ENCODE measurements at regions not wholly inside any gene's neighbourhood (a gene's known extent, or its start where the extent isn't known, plus 50 kb on each side); places are given as distances from the start of the nearest gene placed in this dataset.

DNA sequence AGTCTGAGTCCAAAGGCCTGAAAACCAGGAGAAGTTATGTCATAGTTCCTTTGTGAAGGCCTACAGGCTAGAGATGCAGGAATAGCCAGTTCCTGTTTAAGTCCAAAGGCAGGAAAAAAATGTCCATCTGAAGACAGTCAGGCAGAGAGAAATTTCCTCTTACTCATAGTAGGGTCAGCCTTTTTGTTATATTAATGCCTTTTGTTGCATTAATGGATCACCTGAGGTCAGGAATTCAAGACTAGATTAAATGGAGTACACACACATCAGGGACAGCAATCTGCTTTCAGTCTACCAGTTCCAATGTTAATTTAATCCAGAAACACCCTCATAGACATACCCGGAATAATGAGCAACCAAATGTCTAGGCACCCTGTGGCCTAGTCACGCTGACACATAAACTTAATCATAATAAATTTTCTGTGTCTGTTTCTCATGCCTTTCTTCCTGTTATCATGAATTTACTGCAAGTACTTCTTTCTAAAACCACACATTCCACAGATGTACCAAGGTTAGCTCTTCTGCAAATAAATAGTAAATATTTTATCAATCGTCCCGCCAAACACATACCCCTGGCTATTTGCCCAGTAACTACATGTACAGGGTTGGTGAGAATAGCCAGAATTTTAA is 703.9 kb downstream of the EFNA5 start:
- POLR2A ChIA-PET, result no interaction called here
- Mint-ChIP-seq H3K4me3 (ENCODE audit: unreplicated experiment) (no peak overlapping the region), H3K27ac (ENCODE audit: low read depth, unreplicated experiment) (no peak overlapping the region), H3K4me1 (ENCODE audit: insufficient read depth, unreplicated experiment) (peaks cover 4% of the 10 kb centered on the region), H3K9me3 (ENCODE audit: unreplicated experiment) (peaks cover 5% of the 10 kb centered on the region), H3K27me3 (ENCODE audit: insufficient read depth, unreplicated experiment) (no peaks in the 10 kb centered on the region), H3K36me3 (ENCODE audit: insufficient read depth, unreplicated experiment) (peaks cover 6% of the 10 kb centered on the region)
- DNase-seq (ENCODE audit: unreplicated experiment), result no peak
- intact Hi-C loops (cut with micrococcal nuclease), result no loop called here
- TF ChIP-seq, protein P1, sequence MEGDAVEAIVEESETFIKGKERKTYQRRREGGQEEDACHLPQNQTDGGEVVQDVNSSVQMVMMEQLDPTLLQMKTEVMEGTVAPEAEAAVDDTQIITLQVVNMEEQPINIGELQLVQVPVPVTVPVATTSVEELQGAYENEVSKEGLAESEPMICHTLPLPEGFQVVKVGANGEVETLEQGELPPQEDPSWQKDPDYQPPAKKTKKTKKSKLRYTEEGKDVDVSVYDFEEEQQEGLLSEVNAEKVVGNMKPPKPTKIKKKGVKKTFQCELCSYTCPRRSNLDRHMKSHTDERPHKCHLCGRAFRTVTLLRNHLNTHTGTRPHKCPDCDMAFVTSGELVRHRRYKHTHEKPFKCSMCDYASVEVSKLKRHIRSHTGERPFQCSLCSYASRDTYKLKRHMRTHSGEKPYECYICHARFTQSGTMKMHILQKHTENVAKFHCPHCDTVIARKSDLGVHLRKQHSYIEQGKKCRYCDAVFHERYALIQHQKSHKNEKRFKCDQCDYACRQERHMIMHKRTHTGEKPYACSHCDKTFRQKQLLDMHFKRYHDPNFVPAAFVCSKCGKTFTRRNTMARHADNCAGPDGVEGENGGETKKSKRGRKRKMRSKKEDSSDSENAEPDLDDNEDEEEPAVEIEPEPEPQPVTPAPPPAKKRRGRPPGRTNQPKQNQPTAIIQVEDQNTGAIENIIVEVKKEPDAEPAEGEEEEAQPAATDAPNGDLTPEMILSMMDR (IDR thresholded peaks at IDR 0.05; ENCODE audit: unreplicated experiment), result no peak
- BruUV-seq (replicated peaks), result no TSS peak
- CTCF ChIA-PET, result interaction anchor here (0.7 kb wide), 1 partner anchor 15 kb away, joined by 3 read pairs; no protein-coding TSS in a partner anchor

DNA sequence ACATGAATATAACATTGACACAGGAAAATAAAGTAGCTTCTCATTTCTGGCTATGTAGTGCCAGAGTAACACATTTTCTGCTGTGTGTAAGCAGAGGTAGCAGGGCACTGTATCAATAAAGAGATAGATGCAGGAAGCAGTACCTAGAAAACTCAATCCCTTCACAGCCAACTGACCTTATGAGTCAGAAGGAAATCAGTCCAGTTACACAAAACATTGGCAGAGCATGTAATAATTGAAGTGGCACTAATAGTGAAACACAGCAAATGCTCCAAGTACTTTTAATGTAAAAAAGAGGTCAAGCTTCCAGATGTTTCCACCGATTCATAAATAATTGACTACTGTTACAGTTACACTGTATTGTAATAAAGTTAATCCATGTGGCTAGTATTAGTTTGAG is 706.6 kb downstream of the EFNA5 start:
- intact Hi-C loops (cut with micrococcal nuclease), result no loop called here

DNA sequence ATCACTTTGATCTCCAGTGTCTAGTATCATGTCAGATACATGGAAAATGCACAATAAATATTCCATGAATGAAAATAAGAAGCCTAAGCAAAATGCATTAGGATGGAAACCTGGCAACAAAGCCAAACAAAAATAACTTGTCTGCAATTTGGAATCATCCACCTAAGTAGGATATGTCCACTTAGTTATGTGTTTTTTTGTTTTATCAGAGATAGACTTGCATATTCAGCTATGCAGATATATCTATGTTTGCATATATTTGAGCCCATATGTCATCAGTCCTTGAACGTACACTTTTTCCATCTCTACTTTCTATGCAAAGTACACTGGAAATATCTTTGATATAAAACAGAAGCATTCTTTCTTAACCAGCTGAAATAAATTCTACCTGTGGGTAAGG is 707.1 kb downstream of the EFNA5 start:
- no peak overlapping the region for H3K4me3 Mint-ChIP-seq (ENCODE audit: unreplicated experiment)
- H3K27ac Mint-ChIP-seq (ENCODE audit: low read depth, unreplicated experiment), result no peak overlapping the region
- TF ChIP-seq, protein P1 (IDR thresholded peaks at IDR 0.05; ENCODE audit: unreplicated experiment), result no peak
- intact Hi-C loops (cut with micrococcal nuclease), result no loop called here
- no TSS peak for BruUV-seq (replicated peaks)
- H3K4me1 Mint-ChIP-seq (ENCODE audit: insufficient read depth, unreplicated experiment), result peaks cover 4% of the 10 kb centered on the region
- peaks cover 6% of the 10 kb centered on the region for H3K36me3 Mint-ChIP-seq (ENCODE audit: insufficient read depth, unreplicated experiment)
- ChIA-PET POLR2A (no interaction called here), CTCF (interaction anchor here (0.6 kb wide), 1 partner anchor 1039 kb away, joined by 3 read pairs; no protein-coding TSS in a partner anchor)
- no peaks in the 10 kb centered on the region for H3K27me3 Mint-ChIP-seq (ENCODE audit: insufficient read depth, unreplicated experiment)
- H3K9me3 Mint-ChIP-seq (ENCODE audit: unreplicated experiment), result peaks cover 5% of the 10 kb centered on the region
- DNase-seq (ENCODE audit: unreplicated experiment), result no peak

More for the DNA sequence above, 706.6 kb downstream of the EFNA5 start:
- H3K27ac Mint-ChIP-seq (ENCODE audit: low read depth, unreplicated experiment), result no peak overlapping the region
- no TSS peak for BruUV-seq (replicated peaks)
- POLR2A ChIA-PET, result no interaction called here
- H3K9me3 Mint-ChIP-seq (ENCODE audit: unreplicated experiment), result peaks cover 5% of the 10 kb centered on the region
- TF ChIP-seq, protein P1 (IDR thresholded peaks at IDR 0.05; ENCODE audit: unreplicated experiment), result no peak
- no peak overlapping the region for H3K4me3 Mint-ChIP-seq (ENCODE audit: unreplicated experiment)
- no peaks in the 10 kb centered on the region for H3K27me3 Mint-ChIP-seq (ENCODE audit: insufficient read depth, unreplicated experiment)
- CTCF ChIA-PET, result interaction anchor here (0.6 to 0.7 kb wide), 2 partner anchors 710 to 1039 kb away, joined by 3 read pairs; no protein-coding TSS in a partner anchor
- peaks cover 6% of the 10 kb centered on the region for H3K36me3 Mint-ChIP-seq (ENCODE audit: insufficient read depth, unreplicated experiment)
- H3K4me1 Mint-ChIP-seq (ENCODE audit: insufficient read depth, unreplicated experiment), result peaks cover 4% of the 10 kb centered on the region
- peak; percentile 39 for DNase-seq (ENCODE audit: unreplicated experiment)

DNA sequence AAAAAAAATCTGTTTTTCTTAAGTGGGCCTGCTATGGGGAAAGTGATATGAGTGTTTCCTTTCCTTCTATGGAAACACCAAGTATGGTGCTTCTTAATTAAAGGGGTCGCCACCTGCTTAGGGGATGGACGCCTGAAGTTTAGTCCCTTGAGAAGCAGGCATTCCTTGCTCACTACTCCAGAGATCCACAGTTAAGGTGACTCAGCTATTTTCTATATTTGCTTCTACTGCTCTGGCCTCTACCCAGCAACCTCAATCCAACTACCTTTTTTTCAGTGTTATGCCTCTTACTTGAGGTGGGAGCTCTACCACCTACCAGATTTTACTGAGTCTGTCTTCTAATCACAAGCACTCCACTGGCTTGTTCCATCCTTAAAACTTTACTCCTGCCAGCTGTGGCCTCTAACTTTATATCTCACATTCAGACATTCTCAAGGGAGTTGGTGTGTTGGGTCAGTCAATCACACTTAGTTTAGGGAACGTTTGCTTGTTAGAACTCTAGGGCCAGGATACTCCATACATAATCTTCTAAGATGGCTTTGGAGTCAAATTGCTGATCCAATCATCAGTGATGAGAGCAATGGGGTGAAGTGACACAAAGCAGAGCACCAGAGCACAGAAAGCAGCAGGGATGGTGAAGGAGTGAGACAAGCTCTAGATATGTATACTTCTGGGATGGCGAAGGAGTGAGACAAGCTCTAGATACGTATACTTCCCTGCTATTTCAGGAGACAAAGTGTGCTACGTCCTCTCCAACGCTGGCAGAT is 708.1 kb downstream of the EFNA5 start:
- no peaks in the 10 kb centered on the region for H3K27me3 Mint-ChIP-seq (ENCODE audit: insufficient read depth, unreplicated experiment)
- intact Hi-C loops (cut with micrococcal nuclease), result no loop called here
- peaks cover 6% of the 10 kb centered on the region for H3K36me3 Mint-ChIP-seq (ENCODE audit: insufficient read depth, unreplicated experiment)
- CTCF ChIA-PET, result interaction anchor here (0.9 kb wide), 1 partner anchor 17 kb away, joined by 5 read pairs; no protein-coding TSS in a partner anchor
- H3K9me3 Mint-ChIP-seq (ENCODE audit: unreplicated experiment), result peaks cover 5% of the 10 kb centered on the region
- no peak overlapping the region for H3K27ac Mint-ChIP-seq (ENCODE audit: low read depth, unreplicated experiment)
- H3K4me3 Mint-ChIP-seq (ENCODE audit: unreplicated experiment), result no peak overlapping the region
- POLR2A ChIA-PET, result no interaction called here
- TF ChIP-seq, protein P1 (IDR thresholded peaks at IDR 0.05; ENCODE audit: unreplicated experiment), result no peak
- BruUV-seq (replicated peaks), result no TSS peak
- peaks cover 4% of the 10 kb centered on the region for H3K4me1 Mint-ChIP-seq (ENCODE audit: insufficient read depth, unreplicated experiment)
- DNase-seq (ENCODE audit: unreplicated experiment), result no peak

All from MCF 10A (cell line).